SKM-1 (cell line): ENCODE measurements at regions not wholly inside any gene's neighbourhood (a gene's known extent, or its start where the extent isn't known, plus 50 kb on each side); places are given as distances from the start of the nearest gene placed in this dataset.
"Not testable (repeated sequence)": the region's sequence is repeated elsewhere in the genome, so short reads cannot be mapped to it uniquely, and the experiment has no call there.

Experiments used
- DNase-seq: peaks from one replicate; lab custom pipeline; 2025; ENCODE audit not compliant: unreplicated experiment; lab: John Stamatoyannopoulos, UW

DNA sequence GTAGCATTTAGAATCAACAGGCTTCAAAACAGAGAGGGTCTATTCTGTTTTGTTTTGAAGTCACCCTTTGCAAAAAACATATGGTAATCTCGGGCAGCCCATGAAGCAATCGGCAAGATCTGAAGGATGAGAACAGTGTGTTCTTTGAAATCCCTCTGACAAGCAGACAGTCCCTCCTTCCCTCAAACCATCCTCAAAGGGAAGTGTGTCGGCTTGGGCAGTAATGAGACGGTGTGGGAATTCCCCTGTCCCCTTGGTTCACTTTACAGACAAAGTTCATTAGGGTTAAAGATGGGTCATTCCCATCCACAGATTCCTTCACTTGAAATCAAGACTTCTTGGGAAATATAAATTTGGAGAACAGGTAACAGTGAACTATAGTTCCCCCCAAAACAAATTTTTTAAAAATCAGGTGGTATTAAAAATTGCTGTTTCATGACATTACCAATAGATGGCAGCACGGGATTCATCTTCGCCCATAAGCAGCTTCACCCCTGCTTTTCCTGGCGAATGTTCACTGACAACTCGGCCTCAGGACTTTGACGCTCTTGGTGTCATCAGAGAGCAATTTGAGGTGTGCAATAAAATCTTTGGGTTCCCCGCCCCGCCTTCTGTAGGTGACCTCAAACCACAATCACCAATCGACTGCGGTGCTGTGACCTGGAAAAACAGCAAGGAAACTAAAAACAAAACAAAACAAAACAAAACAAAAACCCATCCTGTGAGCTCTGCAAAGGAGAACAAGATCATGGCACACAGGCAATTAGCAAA, 159.3 kb upstream of the TNFAIP3 start:
- peak; percentile 77 for DNase-seq

DNA sequence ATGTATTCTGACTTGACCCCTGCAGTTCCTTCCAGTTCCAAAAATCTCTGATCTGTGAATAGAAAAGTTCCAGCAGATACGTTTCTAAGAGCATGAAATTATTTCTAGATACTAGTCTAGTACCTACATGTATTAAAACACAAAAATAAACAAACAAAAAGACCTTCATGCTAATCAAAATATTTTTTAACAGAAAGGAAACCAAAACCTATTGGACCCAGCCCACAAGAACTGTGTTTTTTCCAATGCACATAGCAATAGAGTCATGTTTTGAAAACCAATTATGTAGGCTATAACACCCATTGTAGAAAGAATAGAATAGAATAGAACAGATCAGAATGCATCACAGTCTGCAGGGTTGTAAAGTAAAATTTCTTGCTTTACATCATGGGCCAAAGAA, 158.6 kb upstream of the TNFAIP3 start:
- DNase-seq = no peak

DNA sequence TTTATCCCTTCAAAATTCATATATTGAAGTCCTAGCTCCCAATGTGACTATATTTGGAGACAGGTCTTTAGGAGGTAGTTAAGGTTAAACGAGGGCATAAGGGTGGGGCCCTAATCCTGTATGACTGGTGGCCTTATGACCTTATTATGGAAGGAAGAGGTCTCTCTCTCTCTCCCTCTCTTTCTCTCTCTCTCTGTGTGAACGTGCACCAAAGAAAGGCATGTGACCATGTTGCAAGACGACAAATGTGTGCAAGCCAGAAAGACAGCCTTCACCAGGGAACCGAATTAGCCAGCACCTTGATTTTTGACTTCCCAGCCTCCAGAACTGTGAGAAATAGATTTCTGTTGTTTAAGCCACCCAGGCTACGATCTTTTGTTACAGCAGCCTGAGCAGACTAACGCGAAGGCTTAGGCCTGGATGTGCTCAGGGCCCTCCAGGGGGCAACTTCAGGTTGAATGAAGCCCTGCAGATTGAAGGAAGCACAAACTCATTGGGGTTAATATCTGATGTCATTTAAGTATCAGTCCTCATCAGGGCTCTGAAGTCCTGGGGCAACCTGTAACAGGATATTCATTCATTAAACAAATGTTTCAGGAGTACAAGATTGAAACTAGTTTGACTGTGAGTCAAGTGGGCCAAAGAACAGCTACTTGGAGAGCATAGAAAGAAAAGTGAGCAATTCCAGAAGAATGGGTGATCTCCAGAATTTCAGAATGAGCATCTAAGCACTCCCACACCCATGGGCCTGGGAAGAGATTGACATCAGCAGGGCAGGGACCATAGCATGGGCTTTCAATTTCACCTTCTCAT, 157.4 kb upstream of the TNFAIP3 start:
- no peak for DNase-seq

DNA sequence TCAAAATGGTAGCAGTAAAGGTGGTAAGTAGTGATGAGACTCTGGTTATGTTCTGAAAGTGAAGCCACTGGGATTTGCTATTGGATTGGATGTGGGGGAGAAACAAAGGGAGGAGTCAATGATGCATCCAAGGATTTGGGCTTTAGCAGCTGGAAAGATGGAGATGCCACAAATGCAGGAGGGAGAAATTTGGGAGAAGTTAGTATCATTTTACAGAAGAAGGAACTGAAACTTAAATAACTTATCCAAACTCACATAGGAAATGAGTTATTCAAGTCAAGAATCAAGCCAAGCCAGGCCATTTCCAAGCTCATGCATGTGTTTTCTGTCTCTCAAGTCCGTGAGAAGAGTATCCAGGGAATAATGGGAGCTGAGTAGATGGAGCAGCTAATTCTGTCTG, 155.1 kb upstream of the TNFAIP3 start:
- no peak for DNase-seq

DNA sequence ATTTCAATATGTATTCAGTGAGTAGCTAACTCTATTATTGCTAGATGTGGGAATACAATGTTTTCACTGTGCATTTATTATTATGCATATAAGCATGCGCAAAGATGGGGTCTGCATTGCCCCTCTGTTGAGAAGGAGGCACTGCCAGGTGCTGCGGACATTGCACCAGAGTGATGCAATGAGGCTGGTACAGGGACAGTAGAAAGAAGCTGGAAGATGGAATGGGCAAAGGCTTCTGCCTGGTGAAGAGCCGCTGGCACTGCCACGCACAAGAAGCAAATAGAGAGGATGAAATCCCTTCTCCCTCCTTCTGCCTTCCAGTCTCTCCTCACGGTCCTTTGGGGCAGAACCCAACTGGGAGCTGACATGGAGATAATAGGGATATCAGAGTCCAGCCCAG, 154.5 kb upstream of the TNFAIP3 start:
- no peak for DNase-seq

DNA sequence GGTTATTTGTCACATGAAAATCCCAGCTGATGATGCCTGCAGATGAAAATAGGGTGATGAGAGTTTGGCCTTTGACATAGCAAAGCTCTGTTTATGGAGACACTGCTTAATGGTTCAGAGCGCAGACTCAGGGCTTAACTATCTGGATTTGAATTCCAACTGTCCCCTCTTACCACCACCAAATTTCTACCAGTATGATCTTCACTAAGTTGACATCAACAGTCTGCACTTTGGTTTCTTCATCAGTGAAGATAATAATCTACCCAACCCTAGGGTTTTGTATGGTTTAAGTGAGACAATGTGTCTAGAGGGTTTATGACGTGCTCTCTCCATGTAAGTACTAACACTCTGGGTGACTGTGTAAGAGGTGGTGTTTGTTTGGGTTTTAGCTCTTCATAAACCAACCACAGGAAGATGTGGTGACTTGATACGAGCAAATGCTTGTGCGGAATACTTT, 151.4 kb upstream of the TNFAIP3 start:
- DNase-seq = no peak

DNA sequence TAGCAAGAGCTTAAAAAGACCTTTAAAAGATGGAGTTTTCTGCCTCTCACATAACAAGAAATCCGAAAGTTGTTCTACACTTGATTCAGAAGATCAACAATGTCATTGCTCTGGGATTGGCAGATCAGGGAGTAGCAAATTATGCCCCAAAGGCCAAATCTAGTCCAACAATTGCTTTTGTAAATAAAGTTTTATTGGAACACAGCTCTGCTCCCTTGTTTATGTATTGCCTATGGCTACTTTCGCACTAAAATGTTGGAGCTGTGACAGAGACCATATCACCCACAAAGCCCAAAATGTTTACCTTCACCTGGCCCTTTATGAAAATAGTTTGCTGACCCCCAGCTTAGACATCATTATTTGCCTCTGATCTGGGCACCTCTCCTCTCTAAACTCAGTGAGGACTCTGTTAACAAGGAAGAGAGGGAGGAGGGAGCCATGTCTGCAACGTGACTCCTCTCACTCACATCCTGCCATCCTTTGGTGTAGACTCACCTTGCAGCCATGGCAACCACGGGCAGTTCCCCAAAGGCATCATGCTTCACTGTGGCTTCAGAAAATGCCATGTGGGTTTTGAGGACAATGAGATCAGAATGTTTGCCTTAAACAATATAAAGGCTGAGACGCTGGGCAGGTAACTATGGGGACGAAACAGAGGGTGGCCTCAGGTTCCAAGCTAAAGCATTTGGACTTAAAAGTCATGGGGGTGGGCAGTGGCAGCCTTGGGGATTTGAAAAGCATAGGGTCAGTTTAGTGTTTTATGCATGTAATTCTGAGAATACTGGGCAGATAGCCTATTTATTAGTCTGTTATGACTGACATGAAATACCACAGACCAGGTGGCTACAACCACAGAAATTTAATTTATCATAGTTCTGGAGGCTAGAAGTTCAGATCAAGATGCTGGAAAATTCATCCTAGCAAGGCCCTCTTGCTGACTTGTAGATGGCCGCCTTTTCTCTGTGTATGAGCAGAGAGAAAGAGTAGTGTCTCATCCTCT, 149.7 kb upstream of the TNFAIP3 start:
- DNase-seq = no peak

DNA sequence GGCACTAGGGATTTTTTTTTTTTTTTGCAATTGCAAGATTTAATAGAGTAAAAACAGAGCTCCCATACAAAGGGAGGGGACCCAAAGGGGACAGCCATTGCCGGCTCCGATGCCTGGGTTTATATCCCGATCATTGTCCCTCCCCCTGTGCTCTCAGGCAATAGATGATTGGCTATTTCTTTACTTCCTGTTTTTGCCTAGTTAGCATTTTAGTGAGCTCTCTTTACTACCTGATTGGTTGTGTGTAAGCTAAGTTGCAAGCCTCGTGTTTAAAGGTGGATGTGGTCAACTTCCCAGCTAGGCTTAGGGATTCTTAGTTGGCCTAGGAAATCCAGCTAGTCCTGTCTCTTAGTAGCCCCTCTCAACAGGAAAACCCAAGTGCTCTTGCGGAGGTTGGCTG, 148.2 kb upstream of the TNFAIP3 start:
- DNase-seq = not testable (repeated sequence)

DNA sequence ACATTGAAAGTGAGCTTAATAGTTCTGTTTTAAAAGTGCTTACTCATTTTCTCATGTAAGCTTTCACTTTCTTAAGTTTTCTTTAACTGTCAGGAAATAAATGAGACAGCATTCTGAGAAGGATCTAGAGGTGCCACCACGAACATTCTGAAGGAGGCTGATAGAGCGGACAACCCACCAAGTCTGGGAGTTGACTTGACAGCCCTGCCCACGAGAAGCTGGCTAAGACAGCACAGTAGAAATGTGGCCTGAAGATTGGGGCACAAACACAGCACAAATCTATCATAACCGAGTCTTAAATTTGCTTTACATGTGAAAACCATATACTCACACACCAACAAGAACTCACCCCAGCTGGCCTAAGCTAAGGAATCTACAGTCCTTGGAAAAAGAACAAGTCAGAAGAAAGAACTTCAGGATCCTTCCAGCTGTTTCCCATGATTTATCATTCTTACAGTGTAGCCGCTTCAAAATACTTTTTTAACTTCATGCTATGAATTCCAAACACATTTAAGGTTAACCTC, 144.2 kb upstream of the TNFAIP3 start:
- no peak for DNase-seq

DNA sequence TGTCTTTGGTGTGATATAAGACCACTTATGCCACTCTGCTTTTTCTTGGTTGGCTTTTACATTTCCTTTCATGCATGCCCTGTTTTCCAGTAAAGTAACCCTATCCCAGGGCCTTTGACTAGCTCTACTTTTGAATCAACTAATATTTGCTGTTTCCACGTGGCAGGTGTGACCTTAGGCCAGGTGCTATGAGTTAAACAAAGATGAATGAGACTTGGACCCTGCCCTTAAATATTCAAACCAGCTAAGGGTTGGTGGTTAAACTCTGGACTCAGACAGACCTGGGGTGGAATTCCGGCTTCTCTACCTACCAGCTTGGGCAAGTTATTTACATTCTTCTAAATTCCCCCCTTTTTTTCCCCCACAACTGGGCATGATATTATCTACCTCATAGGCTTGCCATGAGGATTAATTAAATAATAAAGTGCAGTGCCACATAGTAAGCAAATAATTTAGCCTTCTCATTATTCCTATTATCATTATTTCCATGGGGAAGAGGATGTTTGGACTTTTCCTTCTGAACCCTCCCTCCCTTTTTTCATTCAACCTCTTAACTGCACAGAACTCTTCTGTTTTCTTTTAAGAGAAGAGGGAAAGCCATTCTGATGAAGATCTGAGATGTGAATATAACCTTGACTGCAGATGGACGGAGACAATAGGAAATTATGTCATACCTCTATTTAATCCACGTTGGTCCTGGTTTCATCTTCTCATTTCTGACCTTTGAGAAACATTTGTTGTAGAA, 143.6 kb upstream of the TNFAIP3 start:
- DNase-seq = no peak

DNA sequence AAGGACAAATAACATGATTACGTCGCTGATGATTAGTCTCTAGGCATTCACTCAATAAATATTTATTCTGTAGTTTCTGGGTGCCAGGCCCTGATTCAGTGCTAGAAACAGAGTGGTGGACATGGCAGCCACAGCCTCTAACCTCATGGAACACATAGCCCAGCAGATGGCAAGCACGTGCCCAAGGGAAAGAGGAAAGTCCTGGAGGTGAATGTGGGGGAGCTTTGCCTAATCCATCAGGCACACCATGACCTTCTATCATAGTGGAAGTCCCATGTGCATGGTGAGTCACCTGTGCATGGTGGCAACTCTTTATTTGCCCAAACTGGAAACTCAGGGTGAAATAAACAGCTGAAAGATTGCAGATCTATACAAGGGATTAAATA, 143.0 kb upstream of the TNFAIP3 start:
- DNase-seq = no peak

DNA sequence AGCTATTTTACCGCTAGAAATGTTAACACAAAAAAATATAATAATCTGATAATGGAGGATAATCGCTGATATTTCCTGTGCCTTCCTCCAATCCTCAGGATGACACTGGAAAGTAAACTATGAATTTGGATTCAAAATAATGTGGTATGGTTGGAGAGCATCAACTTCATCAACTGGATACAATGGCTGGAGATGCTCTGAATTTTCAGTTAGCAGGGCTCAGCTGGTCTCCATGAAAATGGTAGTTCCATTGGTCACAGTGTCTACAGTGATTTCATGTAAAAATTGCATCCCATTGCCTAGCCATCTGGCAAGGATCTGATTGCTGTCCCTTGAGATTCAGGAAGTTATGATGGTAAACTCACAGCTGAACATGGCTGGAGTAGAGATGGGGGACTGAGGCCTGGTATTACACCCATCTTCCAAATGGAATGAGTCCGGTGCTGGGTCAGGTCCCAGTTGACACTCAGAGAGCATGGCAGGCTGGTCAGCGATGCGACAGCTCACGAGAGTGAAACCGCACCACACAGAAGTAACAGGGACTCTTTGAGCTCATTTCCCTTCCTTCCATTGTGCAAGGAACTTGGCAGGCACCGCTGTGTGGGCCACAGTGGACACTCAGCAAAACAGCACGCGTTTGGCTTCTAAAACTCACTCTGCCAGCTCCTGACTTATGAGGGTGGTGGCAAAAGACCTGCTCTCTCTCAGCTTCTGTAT, 142.4 kb upstream of the TNFAIP3 start:
- no peak for DNase-seq

DNA sequence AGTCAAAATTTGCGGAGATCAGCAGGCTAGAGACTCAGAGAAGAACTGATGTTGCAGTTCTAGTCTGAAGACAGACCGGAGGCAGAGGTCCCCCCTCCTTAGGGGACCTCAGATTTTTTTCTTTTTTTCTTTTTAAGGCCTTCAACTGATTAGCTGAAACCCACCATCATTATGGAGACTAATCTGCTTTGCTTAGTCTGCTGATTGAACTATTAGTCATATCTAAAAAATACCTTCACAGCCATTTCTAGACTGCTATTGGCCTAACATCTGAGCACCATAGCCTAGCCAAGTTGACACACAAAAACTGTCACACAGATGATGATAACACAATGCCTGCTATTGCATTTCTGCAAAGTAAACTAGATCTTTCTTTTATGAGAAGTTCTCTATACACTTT, 141.1 kb upstream of the TNFAIP3 start:
- DNase-seq = no peak

DNA sequence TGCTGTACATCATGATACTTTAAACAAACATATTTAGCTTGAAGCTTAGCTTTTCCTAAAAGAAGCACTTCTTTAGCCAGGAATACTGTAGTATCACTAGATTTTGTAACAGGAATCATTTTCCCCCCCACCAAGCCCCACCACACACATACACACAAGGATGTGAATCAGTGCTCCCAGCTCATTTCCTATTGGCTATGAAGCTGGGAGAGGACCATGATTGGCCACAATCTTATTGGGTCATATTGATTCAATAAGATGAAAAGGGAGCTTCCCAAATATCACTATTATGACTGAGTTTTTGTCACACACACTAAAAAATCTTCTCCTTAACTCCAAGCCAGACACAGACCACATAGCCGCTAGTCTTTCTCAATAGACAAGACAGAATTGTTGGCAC, 140.5 kb upstream of the TNFAIP3 start:
- DNase-seq = no peak

DNA sequence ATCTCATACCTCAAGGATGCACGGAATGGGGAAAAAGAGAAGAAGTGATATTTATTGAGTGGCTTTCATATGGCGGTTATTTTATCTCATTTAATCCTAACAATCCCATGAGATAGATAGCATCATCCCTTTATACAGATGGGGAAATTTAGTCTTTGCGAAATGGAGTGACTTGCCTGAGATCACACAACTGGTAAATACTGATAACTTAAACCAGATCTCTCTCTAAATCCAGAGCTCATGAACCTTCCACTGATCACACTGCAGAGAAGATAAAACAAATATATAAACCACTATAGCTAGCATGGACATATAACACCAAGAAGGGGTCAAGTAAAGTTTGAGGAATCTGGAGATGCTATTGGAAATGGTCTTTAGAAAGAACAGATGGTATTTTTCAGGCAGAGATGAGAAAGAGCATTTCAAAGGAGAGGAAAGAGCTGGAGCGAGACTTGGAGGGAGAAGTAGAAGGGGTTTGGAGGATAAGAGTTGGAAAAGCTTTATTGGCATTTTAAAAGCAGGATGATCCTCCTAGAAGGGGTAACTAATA, 139.8 kb upstream of the TNFAIP3 start:
- DNase-seq = no peak

DNA sequence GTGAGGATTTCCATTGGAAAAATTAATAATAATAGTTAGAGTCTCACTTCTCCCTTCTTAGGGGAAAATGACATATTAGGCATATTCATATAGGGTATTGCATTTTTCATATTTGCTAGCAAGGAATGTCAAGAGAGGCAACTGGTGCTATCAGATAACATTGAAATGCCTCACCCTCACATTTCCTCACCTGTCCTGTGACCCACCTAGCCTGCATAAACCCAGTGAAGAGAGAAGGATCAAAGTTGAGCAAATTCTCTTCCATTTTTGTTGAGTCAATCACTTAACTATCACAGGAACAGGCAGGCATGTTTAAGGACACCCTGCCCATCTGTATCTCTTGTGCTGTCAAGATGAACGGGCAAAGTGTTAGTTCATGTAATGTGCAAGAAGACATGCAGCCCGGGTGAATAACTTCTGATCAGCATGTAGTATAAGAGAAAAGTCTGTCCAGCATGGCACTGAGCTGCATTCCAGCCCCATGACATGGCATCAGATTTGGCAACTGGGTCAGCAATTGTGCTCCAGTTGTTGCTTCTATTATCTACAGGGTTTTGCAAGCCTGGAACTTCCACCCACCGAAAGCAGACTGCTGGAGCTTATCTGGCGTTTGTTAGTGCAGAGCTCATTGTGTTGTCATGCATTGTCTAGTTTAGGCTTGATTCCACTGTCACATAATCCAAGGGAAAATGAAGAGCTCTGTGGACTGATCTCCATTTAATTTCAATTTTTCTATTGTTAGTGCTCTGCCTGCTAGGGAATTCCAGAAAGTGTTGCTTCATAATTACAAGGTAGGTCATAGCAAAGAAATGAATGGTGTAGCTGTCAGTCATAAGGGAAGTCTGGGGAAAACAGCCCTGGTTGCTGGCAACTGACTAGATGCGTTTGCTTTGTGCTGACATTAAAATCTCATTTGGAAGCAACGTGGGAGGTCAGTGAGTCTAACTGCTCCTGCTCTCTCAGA, 138.4 kb upstream of the TNFAIP3 start:
- DNase-seq = no peak

DNA sequence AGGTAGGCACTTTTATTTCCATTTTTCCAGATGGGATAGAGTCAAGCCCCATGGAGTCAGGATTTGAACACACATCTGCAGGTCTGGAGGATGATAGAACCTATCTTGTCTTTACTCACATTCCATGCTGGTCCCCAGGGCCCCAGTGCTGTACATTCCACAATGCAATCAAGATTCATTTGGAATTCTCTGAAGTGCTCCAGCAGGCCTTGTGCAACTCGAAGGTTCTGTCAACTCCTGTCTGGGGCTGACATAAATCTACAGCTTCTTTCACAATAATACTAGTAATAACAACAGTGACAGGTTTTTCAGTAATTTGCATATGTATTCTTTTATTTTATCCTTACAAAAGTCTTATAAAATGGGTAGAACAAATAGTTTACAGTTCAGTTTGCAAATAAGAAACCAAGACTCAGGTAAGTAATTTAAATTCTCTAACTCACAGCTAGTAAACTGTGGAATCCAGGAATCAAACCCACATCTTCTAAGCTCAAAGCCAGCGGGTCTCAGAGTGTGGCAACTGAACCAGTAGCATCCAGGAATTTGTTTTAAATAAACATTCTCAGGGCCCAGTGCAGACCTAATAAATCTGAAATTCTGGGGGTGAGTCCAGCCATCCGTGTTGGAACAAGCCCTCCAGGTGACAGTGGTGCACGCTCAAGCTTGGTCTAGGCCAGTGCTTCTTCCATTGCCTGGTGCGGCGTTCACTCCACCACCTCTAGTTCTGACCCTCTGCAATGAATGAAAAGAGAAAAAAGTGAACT, 137.0 kb upstream of the TNFAIP3 start:
- no peak for DNase-seq

DNA sequence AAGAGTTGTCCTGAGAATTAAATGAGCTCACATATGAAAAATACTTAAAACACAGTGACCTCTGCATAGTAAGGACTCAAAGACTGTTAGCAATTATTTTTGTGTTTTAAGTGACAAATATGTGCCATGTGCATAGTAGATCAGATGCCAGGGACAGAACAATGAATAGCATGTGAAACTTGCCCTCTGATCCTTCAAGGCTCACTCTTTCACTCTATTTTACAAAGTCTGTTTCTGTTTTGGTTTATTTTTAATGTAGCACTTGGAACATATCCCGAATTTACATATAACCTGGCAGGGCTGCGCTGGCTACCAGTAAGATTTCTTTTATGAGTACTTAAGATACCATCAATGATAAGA, 135.5 kb upstream of the TNFAIP3 start:
- DNase-seq = no peak
